ENCODE measurements at regions not wholly inside any gene's neighbourhood (a gene's known extent, or its start where the extent isn't known, plus 50 kb on each side); places are given as distances from the start of the nearest gene placed in this dataset.

GRCh38 chr18:71784777-71785176 is 759.4 kb downstream of the CBLN2 start:
- Histone ChIP-seq H3K4me1 (ENCODE audit: control insufficient read depth, extremely low read depth, insufficient read depth, low read length) (no peaks in the 10 kb centered on the region), H4K20me1 (ENCODE audit: control insufficient read depth, extremely low read depth, insufficient read depth, low read length) (no peaks in the 10 kb centered on the region), H3K36me3 (ENCODE audit: control insufficient read depth in 2 of 2, extremely low read depth in 1 of 2, insufficient read depth in 2 of 2, low read length in 2 of 2) (no peaks in the 10 kb centered on the region), H3K79me2 (ENCODE audit: control insufficient read depth, insufficient read depth, low read length) (no peaks in the 10 kb centered on the region), H3K27me3 (ENCODE audit: control insufficient read depth, extremely low read depth, insufficient read depth, low read length) (no peaks in the 10 kb centered on the region), H3K4me3 (ENCODE audit: control insufficient read depth in 2 of 3, extremely low read depth in 1 of 3, insufficient read depth in 2 of 3, low read depth in 1 of 3, low read length in 3 of 3) (no peak overlapping the region), H3K4me2 (ENCODE audit: control insufficient read depth, extremely low read depth, insufficient read depth, low read depth, low read length) (no peak overlapping the region), H2AFZ (ENCODE audit: control insufficient read depth, low read length) (no peak overlapping the region), H3K9ac (ENCODE audit: control insufficient read depth, extremely low read depth, insufficient read depth, low read length) (no peak overlapping the region), H3K9me1 (ENCODE audit: control insufficient read depth, extremely low read depth, insufficient read depth, low read length) (no peaks in the 10 kb centered on the region), H3K9me3 (ENCODE audit: control insufficient read depth, low read depth, low read length) (peaks cover 2% of the 10 kb centered on the region), H3K27ac (ENCODE audit: control insufficient read depth, insufficient read depth, low read length) (no peak overlapping the region)
- dilution Hi-C loops (cut with MboI; ENCODE audit: extremely low pct_ligation_motif_present, low sequenced_read_pairs) = no loop called here
- FAIRE-seq (no peak), DNase-seq (ENCODE audit: low read depth, low spot score) (no peak)
- TF ChIP-seq CTCF (optimal IDR thresholded peaks at IDR 0.05 in 1 of 3, IDR thresholded peaks at IDR 0.05 in 1 of 3, conservative IDR thresholded peaks at IDR 0.05 in 1 of 3; ENCODE audit: extremely low read depth in 1 of 3, insufficient read depth in 2 of 3, low read length in 3 of 3) (peak in 1 of 3 experiments; percentile 11), EZH2 (IDR thresholded peaks at IDR 0.05; ENCODE audit: low read length) (no peak)

GRCh38 chr18:71760541-71760940 is 783.6 kb downstream of the CBLN2 start:
- dilution Hi-C loops (cut with MboI; ENCODE audit: extremely low pct_ligation_motif_present, low sequenced_read_pairs) = no loop called here
- Histone ChIP-seq H3K79me2 (ENCODE audit: control insufficient read depth, insufficient read depth, low read length) (no peaks in the 10 kb centered on the region), H3K4me2 (ENCODE audit: control insufficient read depth, extremely low read depth, insufficient read depth, low read depth, low read length) (no peak overlapping the region), H3K27ac (ENCODE audit: control insufficient read depth, insufficient read depth, low read length) (no peak overlapping the region), H4K20me1 (ENCODE audit: control insufficient read depth, extremely low read depth, insufficient read depth, low read length) (no peaks in the 10 kb centered on the region), H3K27me3 (ENCODE audit: control insufficient read depth, extremely low read depth, insufficient read depth, low read length) (no peaks in the 10 kb centered on the region), H3K4me1 (ENCODE audit: control insufficient read depth, extremely low read depth, insufficient read depth, low read length) (no peaks in the 10 kb centered on the region), H2AFZ (ENCODE audit: control insufficient read depth, low read length) (no peak overlapping the region), H3K4me3 (ENCODE audit: control insufficient read depth in 2 of 3, extremely low read depth in 1 of 3, insufficient read depth in 2 of 3, low read depth in 1 of 3, low read length in 3 of 3) (no peak overlapping the region), H3K9me3 (ENCODE audit: control insufficient read depth, low read depth, low read length) (peaks cover 1% of the 10 kb centered on the region), H3K36me3 (ENCODE audit: control insufficient read depth in 2 of 2, extremely low read depth in 1 of 2, insufficient read depth in 2 of 2, low read length in 2 of 2) (no peaks in the 10 kb centered on the region), H3K9me1 (ENCODE audit: control insufficient read depth, extremely low read depth, insufficient read depth, low read length) (no peaks in the 10 kb centered on the region), H3K9ac (ENCODE audit: control insufficient read depth, extremely low read depth, insufficient read depth, low read length) (no peak overlapping the region)
- DNase-seq (ENCODE audit: low read depth, low spot score) (no peak), FAIRE-seq (no peak)
- no peak for TF ChIP-seq EZH2 (IDR thresholded peaks at IDR 0.05; ENCODE audit: low read length)
- TF ChIP-seq CTCF (optimal IDR thresholded peaks at IDR 0.05 in 1 of 3, IDR thresholded peaks at IDR 0.05 in 1 of 3, conservative IDR thresholded peaks at IDR 0.05 in 1 of 3; ENCODE audit: extremely low read depth in 1 of 3, insufficient read depth in 2 of 3, low read length in 3 of 3) = no peak
